BJ (cell line): ENCODE measurements at regions not wholly inside any gene's neighbourhood (a gene's known extent, or its start where the extent isn't known, plus 50 kb on each side); places are given as distances from the start of the nearest gene placed in this dataset.

ENCODE experiments used
- CTCF ChIA-PET: fragments of 350-600 bp; formaldehyde crosslinking; extraction: SDS; loops from one replicate; lab custom pipeline; 2021; ENCODE audit warnings: antibody characterized with exemption, inconsistent platforms; lab: Yijun Ruan, JAX
- POLR2A ChIA-PET: fragments of 300-600 bp; sonication (Branson Sonifier 250); formaldehyde crosslinking; extraction: SDS; loops from one replicate; lab custom pipeline; 2021; ENCODE audit warnings: antibody characterized with exemption; lab: Charles Lee
- DNase-seq: peaks from one replicate; pipeline ENCODE4 v3.0.0-alpha.2; 2011; ENCODE audit warnings: low read depth
- H3K27me3 ChIP-seq: 2 replicates; pipeline ENCODE4 v1.6.0; 2011; ENCODE audit warnings: low read length; ENCODE audit not compliant: control insufficient read depth, insufficient read depth
- H3K36me3 ChIP-seq: 2 replicates; pipeline ENCODE4 v1.5.1; 2011; ENCODE audit warnings: low read length; ENCODE audit not compliant: control insufficient read depth, insufficient read depth
- H3K4me3 ChIP-seq: 2 replicates; pipeline ENCODE4 v1.5.1; 2011; ENCODE audit warnings: low read depth, mild to moderate bottlenecking, control low read depth, low read length
- CTCF ChIP-seq: IDR thresholded peaks from 2 replicates; pipeline ENCODE4 v1.5.1; 2011; ENCODE audit warnings: low read depth, mild to moderate bottlenecking, control low read depth, inconsistent platforms, low read length, moderate library complexity; ENCODE audit not compliant: insufficient read depth

GRCh38 chr11:19601235-19601634 is 111.4 kb upstream of the NAV2 start:
- ChIA-PET POLR2A (no interaction called here), CTCF (no interaction called here)
- Histone ChIP-seq H3K4me3 (no peak overlapping the region), H3K27me3 (no peaks in the 10 kb centered on the region), H3K36me3 (no peaks in the 10 kb centered on the region)
- TF ChIP-seq CTCF, result no peak
- DNase-seq, result no peak

- H3K27me3 ChIP-seq, result no peaks in the 10 kb centered on the region
- H3K4me3 ChIP-seq, result no peak overlapping the region
- ChIA-PET CTCF (no interaction called here), POLR2A (no interaction called here)
- no peaks in the 10 kb centered on the region for H3K36me3 ChIP-seq
- no peak for TF ChIP-seq CTCF
- no peak for DNase-seq
These were observed 113.0 kb upstream of the NAV2 start for GRCh38 chr11:19599681-19600080.

GRCh38 chr11:19598876-19599486 is 113.7 kb upstream of the NAV2 start:
- no peaks in the 10 kb centered on the region for H3K36me3 ChIP-seq
- no peak for TF ChIP-seq CTCF
- DNase-seq, result no peak
- ChIA-PET POLR2A (no interaction called here), CTCF (interaction anchor here (1.2 to 1.8 kb wide), 3 partner anchors 36 to 143 kb away, joined by 4 to 5 read pairs (median 5); no protein-coding TSS in a partner anchor)
- H3K4me3 ChIP-seq, result no peak overlapping the region
- H3K27me3 ChIP-seq, result no peaks in the 10 kb centered on the region

GRCh38 chr11:19598456-19598855 is 114.2 kb upstream of the NAV2 start:
- H3K36me3 ChIP-seq, result no peaks in the 10 kb centered on the region
- no peak overlapping the region for H3K4me3 ChIP-seq
- CTCF ChIA-PET, result interaction anchor here (0.8 to 1.8 kb wide), 4 partner anchors 28 to 144 kb away, joined by 3 to 5 read pairs (median 4); no protein-coding TSS in a partner anchor
- POLR2A ChIA-PET, result no interaction called here
- TF ChIP-seq CTCF, result no peak
- DNase-seq, result no peak
- no peaks in the 10 kb centered on the region for H3K27me3 ChIP-seq

GRCh38 chr11:19597876-19598275 is 114.8 kb upstream of the NAV2 start:
- CTCF ChIA-PET, result interaction anchor here (0.8 to 1.9 kb wide), 6 partner anchors 10 to 144 kb away, joined by 3 to 5 read pairs (median 4); no protein-coding TSS in a partner anchor
- Histone ChIP-seq H3K36me3 (no peaks in the 10 kb centered on the region), H3K4me3 (no peak overlapping the region), H3K27me3 (no peaks in the 10 kb centered on the region)
- no peak for DNase-seq
- POLR2A ChIA-PET, result no interaction called here
- TF ChIP-seq CTCF, result no peak
